CD4-positive, alpha-beta memory T cell (primary cell): ENCODE measurements at regions not wholly inside any gene's neighbourhood (a gene's known extent, or its start where the extent isn't known, plus 50 kb on each side); places are given as distances from the start of the nearest gene placed in this dataset.

Experiments
- CTCF ChIA-PET: fragments of 350-600 bp; sonication (Branson Sonifier 250); formaldehyde crosslinking; loops from one replicate; lab custom pipeline; 2021; ENCODE audit warnings: inconsistent platforms; ENCODE audit not compliant: partially characterized antibody; lab: Charles Lee
- POLR2A ChIA-PET: fragments of 350-600 bp; sonication (Branson Sonifier 250); formaldehyde crosslinking; loops from one replicate; lab custom pipeline; 2021; ENCODE audit not compliant: partially characterized antibody; lab: Charles Lee
- DNase-seq, 5 donors: peaks; one replicate each; pipeline versions ENCODE4 v3.0.0 to v3.0.0-alpha.2; 2020 to 2022; ENCODE audit warnings: mixed read lengths in 1 of 5
- H3K27ac ChIP-seq: one replicate; pipeline ENCODE4 v1.7.0; 2013; ENCODE audit warnings: low read depth, low read length
- H3K27me3 ChIP-seq: 2 replicates; pipeline ENCODE4 v1.7.0; 2013; ENCODE audit warnings: mild to moderate bottlenecking, low read length, moderate library complexity; ENCODE audit not compliant: insufficient read depth
- H3K36me3 ChIP-seq: 2 replicates; pipeline ENCODE4 v1.7.0; 2013; ENCODE audit warnings: mild to moderate bottlenecking, low read length, moderate library complexity; ENCODE audit not compliant: insufficient read depth
- H3K4me1 ChIP-seq: 2 replicates; pipeline ENCODE4 v1.7.0; 2013; ENCODE audit warnings: mild to moderate bottlenecking, low read length, moderate library complexity; ENCODE audit not compliant: insufficient read depth
- H3K4me3 ChIP-seq, 2 donors: one replicate each; pipeline ENCODE4 v1.7.0; 2013; ENCODE audit warnings: low read length in 2 of 2, mild to moderate bottlenecking in 1 of 2
- H3K9me3 ChIP-seq, 2 donors: one replicate each; pipeline ENCODE4 v1.7.0; 2013; ENCODE audit warnings: low read length in 2 of 2, control low read depth in 1 of 2; ENCODE audit not compliant: control insufficient read depth in 1 of 2
- H3K27ac Mint-ChIP-seq, 7 donors: one replicate each; pipeline ENCODE4 v1.8.0; 2020 to 2021; ENCODE audit warnings: mixed read lengths in 7 of 7, mild to moderate bottlenecking in 6 of 7, inconsistent platforms in 3 of 7, moderate library complexity in 3 of 7
- H3K27me3 Mint-ChIP-seq, 2 donors: one replicate each; pipeline ENCODE4 v1.8.0; 2020 to 2021; ENCODE audit warnings: mixed read lengths in 2 of 2
- H3K36me3 Mint-ChIP-seq, 2 donors: one replicate each; pipeline ENCODE4 v1.8.0; 2020 to 2021; ENCODE audit warnings: mixed read lengths in 2 of 2, inconsistent platforms in 1 of 2, mild to moderate bottlenecking in 1 of 2
- H3K4me1 Mint-ChIP-seq, 4 donors: one replicate each; pipeline ENCODE4 v1.8.0; 2020 to 2021; ENCODE audit warnings: mixed read lengths in 4 of 4, mild to moderate bottlenecking in 1 of 4
- H3K4me3 Mint-ChIP-seq, 8 donors: one replicate each; pipeline ENCODE4 v1.8.0; 2020 to 2021; ENCODE audit warnings: mixed read lengths in 8 of 8, mild to moderate bottlenecking in 7 of 8, moderate library complexity in 6 of 8, inconsistent platforms in 3 of 8
- H3K9me3 Mint-ChIP-seq, 8 donors: one replicate each; pipeline ENCODE4 v1.8.0; 2020 to 2021; ENCODE audit warnings: mixed read lengths in 8 of 8, mild to moderate bottlenecking in 5 of 8, inconsistent platforms in 3 of 8, moderate library complexity in 1 of 8
- intact Hi-C: fragments of 100-400 bp; cut with micrococcal nuclease; formaldehyde crosslinking; loops from one replicate; pipeline ENCODE4 v1.15.1; 2023

DNA sequence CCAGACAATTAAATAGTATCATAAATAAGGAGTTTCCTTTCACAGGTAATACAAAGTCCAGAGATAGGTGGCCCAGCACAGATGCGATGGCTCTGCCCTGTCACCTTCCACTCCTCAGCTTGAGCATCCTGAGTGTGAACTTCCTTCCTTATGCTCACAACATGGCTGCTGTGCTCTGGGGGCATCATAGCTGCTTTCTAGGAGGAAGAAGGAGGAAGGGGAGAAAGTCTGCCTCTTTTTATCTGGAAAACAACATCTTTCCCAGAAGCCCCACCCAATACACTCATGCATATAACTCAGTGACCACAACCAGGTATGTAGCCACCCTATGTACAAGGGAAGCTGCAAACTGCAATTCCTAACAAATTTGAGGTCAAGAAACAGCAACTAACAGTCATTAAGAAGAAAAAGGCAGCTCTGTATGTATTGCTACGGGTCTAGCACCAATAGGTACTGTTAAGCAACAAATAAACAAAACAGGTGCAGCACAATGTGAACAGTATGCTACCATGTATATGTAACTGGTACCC is 201.2 kb upstream of the UBL3 start:
- Mint-ChIP-seq H3K4me1 (peaks cover 20 to 29% (median 25%) of the 10 kb centered on the region in 4 donors), H3K9me3 (no peaks in the 10 kb centered on the region), H3K36me3 (peaks cover 0 to 4% of the 10 kb centered on the region in 2 donors), H3K27ac (no peak overlapping the region), H3K27me3 (peaks cover 0 to 5% of the 10 kb centered on the region in 2 donors), H3K4me3 (no peak overlapping the region)
- Histone ChIP-seq H3K27me3 (no peaks in the 10 kb centered on the region), H3K27ac (no peak overlapping the region), H3K4me3 (no peak overlapping the region), H3K9me3 (no peaks in the 10 kb centered on the region), H3K4me1 (peaks cover 17% of the 10 kb centered on the region), H3K36me3 (no peaks in the 10 kb centered on the region)
- no peak for DNase-seq
- intact Hi-C loops, result no loop called here
- CTCF ChIA-PET, result interaction anchor here (0.9 kb wide), 1 partner anchor 115 kb away, joined by 3 read pairs; no protein-coding TSS in a partner anchor
- POLR2A ChIA-PET, result interaction anchor here (0.8 to 1.3 kb wide), 2 partner anchors 116 to 129 kb away, joined by 3 to 4 read pairs; no protein-coding TSS in a partner anchor

DNA sequence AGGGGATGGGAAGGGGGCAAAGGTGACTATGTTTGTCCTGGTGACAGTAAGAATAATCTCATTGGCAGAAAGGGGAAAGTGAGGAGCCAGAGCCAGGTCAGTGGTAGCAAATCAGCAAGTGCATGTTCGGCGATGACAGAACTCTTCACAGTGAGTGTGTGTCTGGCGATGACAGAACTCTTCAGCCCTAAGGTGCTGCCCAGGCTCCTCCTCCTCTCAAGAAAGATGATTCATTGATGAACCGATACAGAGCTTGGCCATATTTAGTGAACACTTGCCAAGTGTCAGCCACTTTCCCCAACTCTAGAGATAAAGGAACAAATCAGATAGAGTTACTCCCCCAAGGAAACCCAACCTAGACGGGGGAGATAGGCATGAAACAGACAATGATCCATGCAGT is 199.3 kb upstream of the UBL3 start:
- Histone ChIP-seq H3K4me3 (no peak overlapping the region), H3K4me1 (peaks cover 17% of the 10 kb centered on the region), H3K9me3 (no peaks in the 10 kb centered on the region), H3K36me3 (no peaks in the 10 kb centered on the region), H3K27ac (no peak overlapping the region), H3K27me3 (no peaks in the 10 kb centered on the region)
- Mint-ChIP-seq H3K4me3 (no peak overlapping the region), H3K27ac (no peak overlapping the region), H3K27me3 (peaks cover 0 to 5% of the 10 kb centered on the region in 2 donors), H3K9me3 (peaks cover 0 to 2% (median 0%) of the 10 kb centered on the region in 8 donors), H3K36me3 (peaks cover 0 to 4% of the 10 kb centered on the region in 2 donors), H3K4me1 (peaks cover 21 to 38% (median 28%) of the 10 kb centered on the region in 4 donors)
- DNase-seq, result peak in 1 of 5 donors; percentile 6
- ChIA-PET POLR2A (no interaction called here), CTCF (no interaction called here)
- intact Hi-C loops, result no loop called here

GRCh38 chr13:30047154-30047874 is 196.9 kb upstream of the UBL3 start:
- POLR2A ChIA-PET, result interaction anchor here (0.7 to 1.4 kb wide), 3 partner anchors 23 to 197 kb away, joined by 3 to 4 read pairs (median 3); partner anchors contain the start of gene UBL3
- CTCF ChIA-PET, result interaction anchor here (0.9 to 1.7 kb wide), 2 partner anchors 112 to 277 kb away, joined by 3 to 4 read pairs; no protein-coding TSS in a partner anchor
- no peaks in the 10 kb centered on the region for H3K9me3 ChIP-seq

DNA sequence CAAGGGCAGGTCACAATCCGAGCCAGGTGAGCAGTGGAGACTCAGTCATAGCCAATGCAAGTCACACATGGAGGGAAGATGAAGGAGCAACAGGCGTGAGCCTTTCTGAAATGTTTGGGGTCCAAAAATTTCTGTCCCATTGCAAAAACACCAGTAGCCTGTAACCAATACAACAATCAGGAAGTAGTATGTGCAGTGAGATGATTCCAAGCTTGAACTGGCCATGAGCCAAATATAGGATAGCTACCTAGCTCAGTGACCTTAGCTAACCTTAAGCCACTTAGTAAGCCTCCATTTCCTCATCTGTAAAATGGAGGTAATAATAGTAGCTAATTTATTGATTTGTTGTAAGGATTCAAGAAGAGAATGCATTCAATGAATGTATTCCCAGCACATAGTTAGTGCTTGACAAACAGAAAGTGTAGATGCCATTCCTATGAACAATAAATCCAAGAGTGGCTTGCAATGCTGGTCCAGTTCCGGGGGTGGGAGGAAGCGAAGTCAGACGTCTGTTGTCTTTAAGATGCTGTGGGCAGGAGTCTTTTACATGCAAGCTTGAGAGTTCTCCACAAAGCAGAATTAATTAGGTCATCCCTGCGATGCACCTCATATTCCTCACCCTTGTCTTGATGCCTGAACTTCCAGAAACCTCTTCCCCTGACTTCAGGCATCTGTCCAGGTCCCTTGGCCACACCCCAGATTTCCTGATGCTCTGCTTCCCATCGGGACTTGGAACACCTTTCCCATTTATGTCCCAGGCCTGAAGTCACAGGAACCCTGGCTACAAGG is 195.7 kb upstream of the UBL3 start:
- Histone ChIP-seq H3K27me3 (no peaks in the 10 kb centered on the region), H3K4me3 (no peak overlapping the region), H3K9me3 (no peaks in the 10 kb centered on the region), H3K27ac (no peak overlapping the region), H3K4me1 (peaks cover 10% of the 10 kb centered on the region), H3K36me3 (no peaks in the 10 kb centered on the region)
- intact Hi-C loops, result no loop called here
- H3K36me3 Mint-ChIP-seq, result no peaks in the 10 kb centered on the region
- no peak for DNase-seq
- H3K4me3 Mint-ChIP-seq, result no peak overlapping the region
- CTCF ChIA-PET, result interaction anchor here (0.9 to 1.7 kb wide), 2 partner anchors 110 to 276 kb away, joined by 3 to 4 read pairs; no protein-coding TSS in a partner anchor
- no peak overlapping the region for H3K27ac Mint-ChIP-seq
- H3K9me3 Mint-ChIP-seq, result peaks cover 0 to 2% (median 0%) of the 10 kb centered on the region in 8 donors
- POLR2A ChIA-PET, result no interaction called here
- peaks cover 0 to 1% of the 10 kb centered on the region in 2 donors for H3K27me3 Mint-ChIP-seq
- peaks cover 13 to 30% (median 22%) of the 10 kb centered on the region in 4 donors for H3K4me1 Mint-ChIP-seq

More at GRCh38 chr13:30047154-30047874, 196.9 kb upstream of the UBL3 start:
- Mint-ChIP-seq H3K27ac (peak overlapping the region in 4 of 7 donors; percentile 43 to 88 (median 66)), H3K27me3 (peaks cover 0 to 1% of the 10 kb centered on the region in 2 donors), H3K36me3 (no peaks in the 10 kb centered on the region), H3K4me3 (peak overlapping the region in 2 of 8 donors; percentile 35 to 40), H3K9me3 (peaks cover 0 to 2% (median 0%) of the 10 kb centered on the region in 8 donors), H3K4me1 (peaks cover 19 to 36% (median 27%) of the 10 kb centered on the region in 4 donors)
- Histone ChIP-seq H3K4me1 (peaks cover 17% of the 10 kb centered on the region), H3K27me3 (no peaks in the 10 kb centered on the region), H3K27ac (no peak overlapping the region), H3K36me3 (no peaks in the 10 kb centered on the region), H3K4me3 (no peak overlapping the region)
- peak in 2 of 5 donors; percentile 9 to 20 for DNase-seq
- intact Hi-C loops, result no loop called here

- no peak overlapping the region for H3K4me3 ChIP-seq
- Mint-ChIP-seq H3K9me3 (peaks cover 0 to 2% (median 0%) of the 10 kb centered on the region in 8 donors), H3K27me3 (peaks cover 1 to 5% of the 10 kb centered on the region in 2 donors), H3K36me3 (no peaks in the 10 kb centered on the region), H3K4me1 (peaks cover 13 to 30% (median 21%) of the 10 kb centered on the region in 4 donors), H3K4me3 (no peak overlapping the region), H3K27ac (no peak overlapping the region)
- no peak overlapping the region for H3K27ac ChIP-seq
- H3K4me1 ChIP-seq, result peaks cover 10% of the 10 kb centered on the region
- no peak for DNase-seq
- POLR2A ChIA-PET, result no interaction called here
- no peaks in the 10 kb centered on the region for H3K9me3 ChIP-seq
- H3K27me3 ChIP-seq, result no peaks in the 10 kb centered on the region
- CTCF ChIA-PET, result no interaction called here
- no peaks in the 10 kb centered on the region for H3K36me3 ChIP-seq
- intact Hi-C loops, result no loop called here
Measured at GRCh38 chr13:30044932-30045331, 194.5 kb upstream of the UBL3 start.

DNA sequence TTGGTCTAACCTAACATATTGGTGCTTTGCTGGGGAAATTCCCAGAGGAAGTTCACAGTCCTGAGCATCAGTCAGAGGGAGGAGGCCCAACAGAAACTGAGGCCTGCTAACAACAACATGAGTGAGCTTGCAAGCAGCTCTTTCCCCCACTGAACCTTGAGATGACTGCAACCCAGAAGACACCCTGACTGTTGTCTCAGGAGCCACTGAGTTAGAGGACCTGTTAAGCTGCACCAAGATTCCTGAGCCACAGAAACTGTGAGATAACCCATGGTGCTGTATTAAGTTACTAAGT is 193.2 kb upstream of the UBL3 start:
- H3K9me3 Mint-ChIP-seq, result peaks cover 0 to 2% (median 0%) of the 10 kb centered on the region in 8 donors
- ChIA-PET CTCF (interaction anchor here (0.6 kb wide), 1 partner anchor 10 kb away, joined by 3 read pairs; no protein-coding TSS in a partner anchor), POLR2A (no interaction called here)
- no peak overlapping the region for H3K27ac Mint-ChIP-seq
- no peaks in the 10 kb centered on the region for H3K36me3 Mint-ChIP-seq
- H3K4me3 Mint-ChIP-seq, result no peak overlapping the region
- intact Hi-C loops, result no loop called here
- Histone ChIP-seq H3K27me3 (no peaks in the 10 kb centered on the region), H3K36me3 (no peaks in the 10 kb centered on the region), H3K4me1 (peaks cover 10% of the 10 kb centered on the region), H3K9me3 (no peaks in the 10 kb centered on the region), H3K4me3 (no peak overlapping the region), H3K27ac (no peak overlapping the region)
- no peak for DNase-seq
- peaks cover 13 to 28% (median 16%) of the 10 kb centered on the region in 4 donors for H3K4me1 Mint-ChIP-seq
- peaks cover 6 to 7% of the 10 kb centered on the region in 2 donors for H3K27me3 Mint-ChIP-seq
